ENCODE measurements at regions not wholly inside any gene's neighbourhood (a gene's known extent, or its start where the extent isn't known, plus 50 kb on each side); places are given as distances from the start of the nearest gene placed in this dataset.

- no peak for DNase-seq
These were observed 338.3 kb upstream of the NT5C1B start for GRCh38 chr2:18927525-18928232.

- DNase-seq: no peak
These were observed 337.5 kb upstream of the NT5C1B start for GRCh38 chr2:18926631-18927524.

- no peak for DNase-seq
These were observed 335.9 kb upstream of the NT5C1B start for GRCh38 chr2:18925296-18925695.

- DNase-seq: no peak
These were observed 335.5 kb upstream of the NT5C1B start for GRCh38 chr2:18924886-18925285.

- no peak for DNase-seq
These were observed 335.0 kb upstream of the NT5C1B start for GRCh38 chr2:18924386-18924785.

- DNase-seq: no peak
These were observed 332.9 kb upstream of the NT5C1B start for GRCh38 chr2:18922276-18922675.

DNA sequence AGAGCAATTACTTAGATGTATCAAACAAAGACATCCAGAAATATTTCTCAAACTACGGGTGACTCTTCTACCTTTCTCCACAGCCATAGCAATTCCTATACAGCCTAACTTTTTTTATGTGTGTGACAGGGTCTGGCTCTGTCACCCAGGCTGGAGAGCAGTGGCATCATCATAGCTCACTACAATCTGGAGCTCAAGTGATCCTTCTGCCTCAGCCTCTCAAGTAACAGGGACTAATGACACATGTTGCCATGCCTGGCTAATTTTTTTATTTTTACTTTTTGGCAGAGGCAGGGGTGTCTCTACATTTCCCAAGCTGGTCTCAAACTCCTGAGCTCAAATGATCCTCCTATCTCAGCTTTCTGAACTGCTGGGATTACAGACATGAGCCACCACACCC is 328.9 kb upstream of the NT5C1B start:
- no peak for DNase-seq

DNA sequence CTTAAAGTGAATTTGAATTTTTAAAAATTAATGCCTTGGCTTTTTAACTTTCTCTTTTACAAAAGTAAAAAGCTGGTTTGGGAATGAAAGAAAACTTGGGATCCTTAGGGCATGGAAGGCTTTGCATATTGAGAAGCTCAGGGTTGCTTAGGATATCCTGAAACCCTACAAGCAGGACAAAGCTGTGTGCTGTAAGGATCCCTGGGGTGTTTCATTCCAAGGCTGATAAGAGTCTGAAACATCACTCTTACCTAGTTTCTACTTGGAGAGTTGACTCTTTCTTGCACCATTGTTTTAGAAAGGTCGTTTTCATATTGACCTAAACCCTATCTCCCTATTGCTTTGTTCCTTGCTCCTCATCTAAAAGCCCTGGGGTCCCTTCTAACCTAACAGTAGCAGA is 325.9 kb upstream of the NT5C1B start:
- DNase-seq: no peak

DNA sequence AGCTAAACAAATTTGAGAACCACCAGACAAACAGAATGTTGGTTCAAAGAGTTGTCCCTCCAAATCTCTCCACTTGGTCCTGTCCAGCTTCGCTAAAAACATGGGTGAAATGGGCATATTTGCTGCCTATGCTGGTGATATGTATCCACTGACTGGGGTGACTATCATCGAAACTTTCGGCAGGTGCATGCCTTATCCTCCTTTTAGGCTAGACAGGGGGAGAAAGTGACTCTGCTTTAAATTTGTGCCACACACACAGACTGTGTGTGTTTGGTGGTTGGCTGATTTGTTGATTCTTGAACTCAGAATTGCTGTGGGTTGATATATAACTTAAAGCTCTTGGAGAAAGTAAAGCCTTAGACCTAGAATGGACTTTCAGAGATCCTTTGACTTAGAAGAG is 324.1 kb upstream of the NT5C1B start:
- DNase-seq: no peak

- DNase-seq: no peak
These were observed 323.0 kb upstream of the NT5C1B start for GRCh38 chr2:18912225-18912888.

DNA sequence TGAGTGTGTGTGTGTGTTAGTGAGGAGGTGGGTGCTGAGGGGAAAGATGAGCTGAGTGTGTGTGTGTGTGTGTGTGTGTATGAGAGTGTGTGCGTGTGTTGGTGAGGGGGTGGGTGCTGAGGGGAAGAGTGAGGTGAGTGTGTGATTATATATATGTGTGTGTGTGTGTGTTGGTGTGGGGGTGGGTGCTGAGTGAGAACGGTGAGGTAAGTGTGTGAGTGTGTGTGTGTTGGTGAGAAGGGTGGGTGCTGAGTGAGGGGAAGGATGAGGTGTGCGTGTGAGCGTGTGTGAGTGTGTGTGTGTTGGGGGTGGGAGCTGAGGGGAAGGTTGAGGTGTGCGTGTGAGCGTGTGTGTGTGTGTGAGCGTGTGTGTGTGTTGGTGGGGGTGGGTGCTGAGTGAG is 322.0 kb upstream of the NT5C1B start:
- no peak for DNase-seq

DNA sequence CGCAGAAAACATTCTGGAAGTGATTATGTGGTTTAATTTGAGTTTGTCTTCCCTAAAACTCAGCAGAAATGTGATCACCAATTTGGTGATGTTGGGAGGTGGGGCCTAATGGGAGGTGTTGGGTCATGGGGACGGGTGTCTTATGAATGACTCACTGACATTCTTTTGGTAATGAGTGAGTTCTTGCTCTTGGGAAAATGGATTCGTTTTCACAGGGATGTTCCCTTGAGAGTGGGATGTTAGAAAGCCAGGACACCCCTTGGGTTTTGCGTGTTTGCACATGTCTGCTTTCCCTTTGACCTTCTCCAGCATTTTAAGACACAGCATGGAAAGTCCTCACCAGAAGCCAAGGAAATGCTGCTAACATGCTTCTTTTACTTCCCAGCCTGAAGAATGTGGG is 321.5 kb upstream of the NT5C1B start:
- no peak for DNase-seq

DNA sequence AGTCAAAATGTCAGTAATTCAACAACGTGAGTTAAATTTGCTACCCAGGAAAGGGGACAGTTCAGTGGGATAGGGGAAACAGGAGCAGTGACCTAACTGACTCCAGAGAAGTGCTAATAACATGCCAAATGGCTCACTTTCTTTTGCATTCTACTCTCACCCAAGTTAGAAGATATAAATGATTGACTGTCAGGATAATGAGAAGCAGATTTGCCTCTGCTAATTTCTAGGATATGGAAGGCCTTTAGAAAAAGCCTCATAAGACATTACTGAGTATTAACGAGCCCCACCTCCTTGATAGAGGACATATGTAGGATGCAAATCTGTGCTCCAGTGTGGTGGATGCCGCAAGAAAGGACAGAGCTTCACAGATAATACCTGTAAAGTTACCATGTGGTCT is 318.6 kb upstream of the NT5C1B start:
- DNase-seq: no peak

- no peak for DNase-seq
These were observed 318.1 kb upstream of the NT5C1B start for GRCh38 chr2:18907508-18907907.

DNA sequence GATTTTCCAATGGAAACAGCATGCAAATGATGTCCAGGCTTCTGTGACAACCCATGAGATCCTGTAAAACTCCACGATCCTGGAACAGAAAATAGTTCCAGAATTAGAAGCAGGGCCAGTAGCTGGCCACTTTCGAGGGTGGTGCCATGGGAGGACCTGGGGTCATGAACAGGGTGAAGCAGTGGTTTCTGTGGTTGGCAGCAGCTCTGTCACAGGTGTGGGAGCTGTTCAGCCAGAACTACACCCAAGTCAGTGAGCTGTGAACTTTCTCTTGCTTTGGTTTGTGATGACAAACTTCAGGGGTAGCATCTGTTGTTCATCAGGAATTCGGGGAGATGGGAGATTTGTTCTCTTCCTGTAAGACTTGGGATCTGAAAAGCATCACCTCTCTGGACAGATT is 314.4 kb upstream of the NT5C1B start:
- no peak for DNase-seq

DNA sequence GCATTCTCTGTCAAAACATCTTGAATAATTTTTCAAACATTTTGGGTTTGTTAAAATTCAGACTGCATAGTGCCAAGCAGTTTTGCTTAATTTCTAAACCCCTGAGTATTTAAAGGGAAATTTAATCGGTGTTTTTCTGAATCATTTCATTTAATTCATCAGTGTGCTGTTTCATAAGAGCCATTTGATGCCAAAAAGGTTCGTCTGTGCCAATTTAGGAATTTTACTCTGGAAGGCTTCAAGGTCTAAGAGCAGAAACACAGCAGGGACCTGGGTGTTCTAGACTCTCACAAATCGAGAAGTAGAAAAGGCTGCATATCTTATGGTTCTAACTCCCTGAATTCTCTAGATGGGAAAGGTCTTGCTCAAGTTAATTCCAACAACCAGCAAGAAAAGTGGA is 311.9 kb upstream of the NT5C1B start:
- no peak for DNase-seq

DNA sequence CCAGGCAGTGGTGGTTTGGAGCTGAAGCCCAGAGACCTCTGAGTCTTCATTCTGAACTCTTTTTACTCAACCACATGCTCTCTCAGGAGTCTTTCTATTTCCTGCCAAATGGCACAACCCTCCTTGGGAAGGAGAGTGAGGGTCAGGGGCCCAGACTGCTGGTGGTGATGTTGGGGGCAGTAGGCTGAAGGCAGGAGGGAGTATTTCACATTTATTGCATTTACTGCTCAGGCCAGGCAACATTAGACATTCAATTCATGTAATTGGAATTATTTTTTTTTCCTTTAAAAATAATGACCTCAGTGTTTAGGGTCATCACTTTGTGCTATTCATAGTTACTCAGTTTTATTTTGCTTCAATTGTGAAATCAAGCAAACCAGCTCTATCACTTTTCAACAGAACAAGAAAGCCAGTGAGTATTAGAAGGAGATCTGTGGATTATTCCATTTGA is 311.3 kb upstream of the NT5C1B start:
- DNase-seq: no peak

- DNase-seq: no peak
These were observed 310.4 kb upstream of the NT5C1B start for GRCh38 chr2:18899725-18900124.

GRCh38 chr2:18898271-18898670 is 308.9 kb upstream of the NT5C1B start:
- no peak for DNase-seq

GRCh38 chr2:18896125-18896764 is 306.9 kb upstream of the NT5C1B start:
- no peak for DNase-seq

- no peak for DNase-seq
These were observed 302.4 kb upstream of the NT5C1B start for GRCh38 chr2:18891600-18892345.

Measured in renal pelvis (tissue), 1 donor.